Endothelial cell of umbilical vein (primary cell): ENCODE measurements at regions not wholly inside any gene's neighbourhood (a gene's known extent, or its start where the extent isn't known, plus 50 kb on each side); places are given as distances from the start of the nearest gene placed in this dataset.

ENCODE experiments used
- BruUV-seq: library from RNA; stranded (reverse); fragments of 400-500 nt; replicated peaks from 2 replicates; lab custom pipeline; 2021; lab: Mats Ljungman, UMichigan
- CTCF ChIA-PET: fragments of 300-600, 350-600 bp; sonication (Branson Sonifier 250); formaldehyde crosslinking; loops from one replicate; lab custom pipeline; 2021; ENCODE audit warnings: antibody characterized with exemption, inconsistent platforms; lab: Charles Lee
- POLR2A ChIA-PET: fragments of 300-600, 350-600 bp; sonication (Branson Sonifier 250); formaldehyde crosslinking; loops from one replicate; lab custom pipeline; 2021; ENCODE audit warnings: antibody characterized with exemption, inconsistent platforms; lab: Charles Lee
- DNase-seq: peaks from one replicate; pipeline ENCODE4 v3.0.0-alpha.2; 2011; ENCODE audit warnings: low read depth, low spot score
- FAIRE-seq: peaks from 2 replicates; lab custom pipeline; 2011; peaks lifted over from hg19 to GRCh38; lab: Jason Lieb, UNC
- H2AFZ ChIP-seq: 2 replicates; pipeline ENCODE4 v1.6.0; 2012; ENCODE audit warnings: low read depth, low read length, control low read depth, inconsistent platforms
- H3K27ac ChIP-seq: 2 replicates; pipeline ENCODE4 v1.5.1; 2011; ENCODE audit warnings: low read depth, mild to moderate bottlenecking, control low read depth, low read length, moderate library complexity; ENCODE audit not compliant: insufficient read depth
- H3K27me3 ChIP-seq, 2 experiments: 2 replicates each; pipeline versions ENCODE4 v1.6.0 to v1.6.1; 2011; ENCODE audit warnings: low read length in 2 of 2, mixed read lengths in 1 of 2; ENCODE audit not compliant: control insufficient read depth in 2 of 2, insufficient read depth in 2 of 2
- H3K36me3 ChIP-seq, 2 experiments: 2 replicates in 1 of 2; 3 replicates in 1 of 2; pipeline ENCODE4 v1.5.1; 2011; ENCODE audit warnings: low read length in 2 of 2, mild to moderate bottlenecking in 1 of 2, moderate library complexity in 1 of 2; ENCODE audit not compliant: control insufficient read depth in 2 of 2, insufficient read depth in 2 of 2; ENCODE audit errors: extremely low read depth in 1 of 2
- H3K4me1 ChIP-seq: 3 replicates; pipeline ENCODE4 v1.5.1; 2011; ENCODE audit warnings: mild to moderate bottlenecking, low read length; ENCODE audit not compliant: control insufficient read depth, insufficient read depth; ENCODE audit errors: extremely low read depth
- H3K4me2 ChIP-seq: 2 replicates; pipeline ENCODE4 v1.6.1; 2011; ENCODE audit warnings: low read length, control low read depth, mixed read lengths; ENCODE audit not compliant: insufficient read depth
- H3K4me3 ChIP-seq, 3 experiments: fragments of 200-600 bp in 1 of 3; sonication (generic), shearing (Covaris generic) in 1 of 3; replicated peaks in 1 of 3; 2 replicates each; pipeline ENCODE4 v1.5.1; 2011 to 2016; ENCODE audit warnings: control low read depth in 3 of 3, low read length in 3 of 3, mild to moderate bottlenecking in 2 of 3, inconsistent platforms in 1 of 3, low read depth in 1 of 3, moderate library complexity in 1 of 3; ENCODE audit not compliant: insufficient read depth in 1 of 3
- H3K79me2 ChIP-seq: 2 replicates; pipeline ENCODE4 v1.6.0; 2012; ENCODE audit warnings: low read length, inconsistent platforms; ENCODE audit not compliant: control insufficient read depth, insufficient read depth
- H3K9ac ChIP-seq: replicated peaks from 2 replicates; pipeline ENCODE3; 2011; ENCODE audit warnings: low read length, control low read depth; ENCODE audit not compliant: insufficient read depth; ENCODE audit errors: extremely low read depth
- H3K9me1 ChIP-seq: replicated peaks from 3 replicates; pipeline ENCODE4 v1.6.0; 2011; ENCODE audit warnings: mild to moderate bottlenecking, low read length; ENCODE audit not compliant: control insufficient read depth, insufficient read depth; ENCODE audit errors: extremely low read depth
- H3K9me3 ChIP-seq: replicated peaks from 2 replicates; pipeline ENCODE4 v1.5.1; 2012; ENCODE audit warnings: low read length, inconsistent platforms; ENCODE audit not compliant: control insufficient read depth, insufficient read depth
- H4K20me1 ChIP-seq: replicated peaks from 2 replicates; pipeline ENCODE3; 2011; ENCODE audit warnings: mild to moderate bottlenecking, low read length; ENCODE audit not compliant: control insufficient read depth, insufficient read depth; ENCODE audit errors: extremely low read depth
- CTCF ChIP-seq, 2 donors: IDR thresholded peaks; 1 replicate in 1 of 2; 2 replicates in 1 of 2; pipeline ENCODE4 v1.5.1; 2011; ENCODE audit warnings: low read length in 2 of 2, mild to moderate bottlenecking in 2 of 2, moderate library complexity in 2 of 2, control low read depth in 1 of 2, inconsistent platforms in 1 of 2, low read depth in 1 of 2; ENCODE audit not compliant: insufficient read depth in 1 of 2; ENCODE audit errors: extremely low read depth in 1 of 2
- EZH2 ChIP-seq: IDR thresholded peaks from 2 replicates; pipeline ENCODE4 v1.6.1; 2012; ENCODE audit warnings: borderline replicate concordance, low read depth, mild to moderate bottlenecking, moderate library complexity, low read length, inconsistent platforms; ENCODE audit not compliant: severe bottlenecking
- FOS ChIP-seq: IDR thresholded peaks from 2 replicates; pipeline ENCODE4 v1.6.1; 2011; ENCODE audit warnings: mild to moderate bottlenecking, low read length, moderate library complexity, borderline replicate concordance; ENCODE audit not compliant: insufficient read depth
- GATA2 ChIP-seq: IDR thresholded peaks from 2 replicates; pipeline ENCODE4 v1.7.0; 2011; ENCODE audit warnings: low read depth, mild to moderate bottlenecking, moderate library complexity, mixed read lengths, low read length; ENCODE audit not compliant: insufficient read length, insufficient read depth
- JUN ChIP-seq: IDR thresholded peaks from 2 replicates; pipeline ENCODE4 v1.6.1; 2011; ENCODE audit warnings: borderline replicate concordance, low read depth; ENCODE audit not compliant: insufficient read length, insufficient read depth
- MAX ChIP-seq: IDR thresholded peaks from 2 replicates; pipeline ENCODE4 v1.6.1; 2011; ENCODE audit not compliant: insufficient read depth, insufficient read length
- MYC ChIP-seq: IDR thresholded peaks from one replicate; pipeline ENCODE4 v1.6.1; 2011; ENCODE audit warnings: mild to moderate bottlenecking, low read depth, low read length
- POLR2A ChIP-seq: IDR thresholded peaks from 2 replicates; pipeline ENCODE4 v1.6.1; 2012; ENCODE audit warnings: low read depth, mild to moderate bottlenecking, control low read depth, low read length
- POLR2AphosphoS5 ChIP-seq: IDR thresholded peaks from 2 replicates; pipeline ENCODE4 v1.6.1; 2012; ENCODE audit warnings: low read depth, mild to moderate bottlenecking, control low read depth, low read length, moderate library complexity; ENCODE audit not compliant: insufficient read depth
- dilution Hi-C: fragments of 300-500 bp; cut with MboI; formaldehyde crosslinking; loops from one replicate; pipeline ENCODE4 v1.15.0; 2019; ENCODE audit warnings: low sequenced_read_pairs; ENCODE audit not compliant: extremely low pct_ligation_motif_present
- intact Hi-C: fragments of 100-400 bp; cut with micrococcal nuclease; formaldehyde crosslinking; loops from one replicate; pipeline ENCODE4 v1.10.0; 2022

- Histone ChIP-seq H3K27me3 (no peaks in the 10 kb centered on the region), H3K4me2 (no peak overlapping the region), H3K36me3 (no peaks in the 10 kb centered on the region), H2AFZ (no peak overlapping the region), H3K4me3 (no peak overlapping the region), H3K9ac (no peak overlapping the region), H3K9me1 (no peaks in the 10 kb centered on the region), H3K4me1 (no peaks in the 10 kb centered on the region), H3K79me2 (no peaks in the 10 kb centered on the region), H3K9me3 (no peaks in the 10 kb centered on the region), H3K27ac (no peak overlapping the region), H4K20me1 (no peaks in the 10 kb centered on the region)
- intact Hi-C loops = loop anchor here (5.0 kb wide), 1 partner anchor 163 kb away; the partner anchor contains the start of gene NR0B1
- POLR2A ChIA-PET = no interaction called here
- dilution Hi-C loops = no loop called here
- TF ChIP-seq POLR2A (no peak), FOS (no peak), JUN (no peak), POLR2AphosphoS5 (no peak), GATA2 (no peak), MAX (no peak), MYC (no peak), EZH2 (no peak), CTCF (IDR thresholded peaks at IDR 0.05; ENCODE audit: extremely low read depth in 1 of 2, insufficient read depth in 1 of 2, low read depth in 1 of 2, low read length in 2 of 2) (no peak)
- CTCF ChIA-PET = interaction anchor here (0.8 to 1.2 kb wide), 2 partner anchors 52 to 370 kb away, joined by 3 read pairs; no protein-coding TSS in a partner anchor
- BruUV-seq = no TSS peak
- FAIRE-seq (no peak), DNase-seq (no peak)
Measured at GRCh38 chrX:30144221-30144620, 71.1 kb upstream of the MAGEB2 start.
